Breast epithelium (tissue), 4 donors: ENCODE measurements at regions not wholly inside any gene's neighbourhood (a gene's known extent, or its start where the extent isn't known, plus 50 kb on each side); places are given as distances from the start of the nearest gene placed in this dataset.

ENCODE experiments used
- DNase-seq, 2 donors: peaks; one replicate each; pipeline ENCODE4 v3.0.0-alpha.2; 2019; ENCODE audit warnings: low spot score in 2 of 2
- H3K27ac ChIP-seq, 2 donors: fragments of 200-600 bp; sonication (generic) in 1 of 2; one replicate each; pipeline ENCODE4 v1.5.1; 2016 to 2019; ENCODE audit warnings: mild to moderate bottlenecking in 1 of 2
- H3K27me3 ChIP-seq, 2 donors: fragments of 200-600 bp; sonication (generic) in 1 of 2; one replicate each; pipeline versions ENCODE4 v1.5.1 to v1.6.0; 2017 to 2019; ENCODE audit warnings: control low read depth in 1 of 2, mild to moderate bottlenecking in 1 of 2
- H3K36me3 ChIP-seq: fragments of 200-600 bp; one replicate; pipeline ENCODE4 v1.5.1; 2019
- H3K4me1 ChIP-seq, 2 donors: fragments of 200-600 bp; sonication (generic); one replicate each; pipeline ENCODE4 v1.5.1; 2016 to 2019; ENCODE audit warnings: control low read depth in 1 of 2
- H3K4me3 ChIP-seq, 3 donors: fragments of 200-600 bp; sonication (generic); 1 replicate in 2 of 3; 2 replicates in 1 of 3; pipeline ENCODE4 v1.5.1; 2016 to 2019; ENCODE audit warnings: mild to moderate bottlenecking in 3 of 3, moderate library complexity in 2 of 3
- H3K9me3 ChIP-seq, 2 donors: fragments of 200-600 bp; sonication (generic) in 1 of 2; one replicate each; pipeline ENCODE4 v1.5.1; 2016 to 2019; ENCODE audit warnings: control low read depth in 1 of 2
- POLR2A ChIP-seq: fragments of 450-650 bp; IDR thresholded peaks from one replicate; pipeline ENCODE4 v1.6.1; 2016; ENCODE audit warnings: antibody characterized with exemption, mild to moderate bottlenecking, moderate library complexity
- POLR2AphosphoS5 ChIP-seq, 3 donors: sonication (generic); formaldehyde crosslinking; IDR thresholded peaks; one replicate each; pipeline ENCODE4 v1.6.1; 2017; ENCODE audit warnings: antibody characterized with exemption in 3 of 3
- intact Hi-C: fragments of 100-400 bp; cut with DNase I; formaldehyde crosslinking; loops from one replicate; pipeline ENCODE4 v1.15.1; 2023; ENCODE audit warnings: low total_unique reads
- TF ChIP-seq, protein P1 (sequence below), 3 donors: fragments of 450-650 bp; IDR thresholded peaks; one replicate each; pipeline ENCODE4 v1.5.1; 2016 to 2017; ENCODE audit warnings: antibody characterized with exemption in 3 of 3, mild to moderate bottlenecking in 3 of 3, moderate library complexity in 3 of 3

DNA sequence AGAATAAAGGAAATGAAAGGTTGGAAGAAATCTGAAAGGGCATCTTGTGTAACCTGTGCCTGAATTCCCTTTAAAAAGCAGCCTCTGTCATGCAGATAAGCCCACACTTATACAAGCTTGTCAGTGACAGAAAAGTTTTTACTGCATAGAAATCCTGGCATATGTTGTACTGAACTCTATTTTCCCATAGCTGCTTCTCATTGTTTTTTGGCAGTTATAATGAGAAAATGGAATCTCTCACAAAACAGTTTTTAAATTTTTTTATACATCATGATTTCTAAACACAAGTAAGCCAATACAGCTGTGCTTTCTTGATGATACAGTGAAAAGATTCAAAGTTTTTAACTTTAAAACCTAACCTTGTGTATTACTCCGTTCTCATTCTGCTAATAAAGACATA lies 511.4 kb upstream of the ARX start:
- Histone ChIP-seq H3K27ac (no peak overlapping the region), H3K27me3 (peaks cover 0 to 10% of the 10 kb centered on the region in 2 donors), H3K4me3 (no peak overlapping the region), H3K9me3 (no peaks in the 10 kb centered on the region), H3K4me1 (no peaks in the 10 kb centered on the region), H3K36me3 (no peaks in the 10 kb centered on the region)
- intact Hi-C loops = no loop called here
- TF ChIP-seq POLR2A = no peak
- TF ChIP-seq POLR2AphosphoS5 (IDR thresholded peaks at IDR 0.05) = no peak
- TF ChIP-seq, protein P1, sequence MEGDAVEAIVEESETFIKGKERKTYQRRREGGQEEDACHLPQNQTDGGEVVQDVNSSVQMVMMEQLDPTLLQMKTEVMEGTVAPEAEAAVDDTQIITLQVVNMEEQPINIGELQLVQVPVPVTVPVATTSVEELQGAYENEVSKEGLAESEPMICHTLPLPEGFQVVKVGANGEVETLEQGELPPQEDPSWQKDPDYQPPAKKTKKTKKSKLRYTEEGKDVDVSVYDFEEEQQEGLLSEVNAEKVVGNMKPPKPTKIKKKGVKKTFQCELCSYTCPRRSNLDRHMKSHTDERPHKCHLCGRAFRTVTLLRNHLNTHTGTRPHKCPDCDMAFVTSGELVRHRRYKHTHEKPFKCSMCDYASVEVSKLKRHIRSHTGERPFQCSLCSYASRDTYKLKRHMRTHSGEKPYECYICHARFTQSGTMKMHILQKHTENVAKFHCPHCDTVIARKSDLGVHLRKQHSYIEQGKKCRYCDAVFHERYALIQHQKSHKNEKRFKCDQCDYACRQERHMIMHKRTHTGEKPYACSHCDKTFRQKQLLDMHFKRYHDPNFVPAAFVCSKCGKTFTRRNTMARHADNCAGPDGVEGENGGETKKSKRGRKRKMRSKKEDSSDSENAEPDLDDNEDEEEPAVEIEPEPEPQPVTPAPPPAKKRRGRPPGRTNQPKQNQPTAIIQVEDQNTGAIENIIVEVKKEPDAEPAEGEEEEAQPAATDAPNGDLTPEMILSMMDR (IDR thresholded peaks at IDR 0.05) = no peak
- no peak for DNase-seq

DNA sequence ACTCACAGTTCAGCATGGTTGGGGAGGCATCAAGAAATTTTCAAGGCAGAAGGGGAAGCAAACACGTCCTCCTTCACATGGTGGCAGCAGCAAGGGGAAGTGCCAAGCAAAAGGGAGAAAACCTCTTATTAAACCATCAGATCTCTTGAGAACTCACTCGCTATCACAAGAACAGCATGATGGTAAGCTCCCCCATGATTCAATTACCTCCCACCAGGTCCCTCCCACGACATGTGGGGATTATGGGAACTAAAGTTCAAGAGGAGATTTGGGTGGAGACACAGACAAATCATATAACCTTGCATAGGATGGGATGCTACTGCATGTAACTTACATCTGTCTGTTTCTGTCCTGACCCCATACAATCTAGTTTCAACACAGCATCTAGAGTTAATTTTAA lies 511.8 kb upstream of the ARX start:
- TF ChIP-seq POLR2A (no peak), POLR2AphosphoS5 (IDR thresholded peaks at IDR 0.05) (no peak)
- TF ChIP-seq, protein P1 (IDR thresholded peaks at IDR 0.05) = no peak
- Histone ChIP-seq H3K4me1 (no peaks in the 10 kb centered on the region), H3K4me3 (no peak overlapping the region), H3K36me3 (no peaks in the 10 kb centered on the region), H3K9me3 (no peaks in the 10 kb centered on the region), H3K27me3 (peaks cover 0 to 8% of the 10 kb centered on the region in 2 donors), H3K27ac (no peak overlapping the region)
- intact Hi-C loops = no loop called here
- no peak for DNase-seq

DNA sequence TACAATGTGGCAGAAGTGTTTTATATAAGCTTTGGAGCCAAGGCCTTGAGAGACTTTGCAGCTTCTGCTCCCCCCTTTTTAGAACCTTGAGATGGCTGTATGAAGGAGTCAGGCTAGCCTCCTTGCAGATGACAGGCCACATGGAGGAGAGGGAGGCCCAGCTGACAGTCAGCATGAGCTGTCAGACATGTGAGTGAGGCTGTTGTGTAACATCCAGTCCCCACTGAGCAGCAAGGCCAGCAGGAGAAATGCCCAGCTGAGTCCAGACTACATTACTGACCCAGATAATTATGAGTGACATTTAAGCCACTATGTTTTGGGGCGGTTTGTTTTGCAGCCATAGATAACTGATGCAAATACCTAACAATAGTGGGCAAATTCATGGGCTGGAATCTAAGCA lies 515.3 kb upstream of the ARX start:
- intact Hi-C loops = no loop called here

DNA sequence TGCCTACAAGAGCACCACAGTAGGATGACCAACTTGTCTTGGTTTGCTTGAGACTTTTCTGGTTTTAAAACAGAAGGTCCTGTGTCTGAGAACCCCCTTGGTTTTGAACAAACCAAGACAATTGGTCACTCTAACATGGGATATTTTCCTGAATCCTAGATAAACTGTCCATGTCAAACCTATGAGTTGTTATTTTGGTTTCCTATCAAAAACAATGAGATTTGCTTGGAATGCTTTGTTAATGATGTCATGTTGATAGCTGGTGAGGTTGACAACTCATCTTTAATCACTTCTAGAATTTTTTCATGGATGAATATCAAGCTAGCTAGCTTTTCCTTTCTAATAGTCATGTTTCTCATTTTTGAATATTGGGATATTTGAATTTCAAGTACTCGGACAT lies 518.3 kb upstream of the ARX start:
- Histone ChIP-seq H3K27ac (no peak overlapping the region), H3K4me1 (no peaks in the 10 kb centered on the region), H3K4me3 (no peak overlapping the region), H3K36me3 (no peaks in the 10 kb centered on the region), H3K27me3 (peaks cover 0 to 7% of the 10 kb centered on the region in 2 donors), H3K9me3 (no peaks in the 10 kb centered on the region)
- TF ChIP-seq, protein P1 (IDR thresholded peaks at IDR 0.05) = no peak
- TF ChIP-seq POLR2A (no peak), POLR2AphosphoS5 (IDR thresholded peaks at IDR 0.05) (no peak)
- DNase-seq = no peak
- intact Hi-C loops = no loop called here

More for the DNA sequence above, 515.3 kb upstream of the ARX start:
- peaks cover 0 to 8% of the 10 kb centered on the region in 2 donors for H3K27me3 ChIP-seq
- H3K4me3 ChIP-seq = no peak overlapping the region
- no peaks in the 10 kb centered on the region for H3K36me3 ChIP-seq
- no peaks in the 10 kb centered on the region for H3K9me3 ChIP-seq
- DNase-seq = no peak
- TF ChIP-seq POLR2AphosphoS5 (IDR thresholded peaks at IDR 0.05) = no peak
- TF ChIP-seq, protein P1 (IDR thresholded peaks at IDR 0.05) = no peak
- no peak for TF ChIP-seq POLR2A
- H3K4me1 ChIP-seq = no peaks in the 10 kb centered on the region
- no peak overlapping the region for H3K27ac ChIP-seq

DNA sequence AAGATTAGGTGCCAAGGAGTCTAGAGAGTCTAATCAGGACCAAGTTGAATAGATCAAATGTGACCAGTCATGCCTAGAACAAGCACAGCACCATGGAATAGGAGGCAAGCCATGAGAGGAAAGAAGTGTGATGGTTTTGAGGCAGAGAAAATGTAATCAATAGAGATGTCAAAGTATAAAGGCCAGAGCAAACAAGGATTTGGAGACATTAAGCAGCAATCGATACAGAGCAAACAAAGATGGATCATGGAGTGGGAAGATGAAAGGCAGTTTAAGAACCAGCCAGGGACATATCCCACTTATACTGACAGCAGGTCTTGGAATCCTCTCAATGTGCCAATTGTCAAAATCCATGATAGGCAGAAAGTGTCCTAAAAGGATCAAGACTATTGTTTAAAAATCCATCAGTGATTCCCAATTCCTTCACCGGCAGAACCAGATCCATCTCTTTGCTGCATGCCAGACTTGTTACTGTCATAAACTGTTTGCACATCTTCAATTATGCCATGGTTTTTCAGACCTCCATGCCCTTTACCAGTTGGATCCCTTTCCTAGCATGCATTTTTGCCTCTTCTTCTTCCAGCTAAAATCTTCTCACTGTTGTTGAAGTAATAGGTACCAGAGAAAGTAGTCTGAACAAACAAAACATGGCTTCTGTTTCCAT lies 520.7 kb upstream of the ARX start:
- Histone ChIP-seq H3K4me1 (no peaks in the 10 kb centered on the region), H3K27ac (no peak overlapping the region), H3K36me3 (no peaks in the 10 kb centered on the region), H3K9me3 (no peaks in the 10 kb centered on the region), H3K4me3 (no peak overlapping the region), H3K27me3 (peaks cover 0 to 14% of the 10 kb centered on the region in 2 donors)
- intact Hi-C loops = no loop called here
- no peak for DNase-seq
- TF ChIP-seq, protein P1 (IDR thresholded peaks at IDR 0.05) = no peak
- TF ChIP-seq POLR2A = no peak
- no peak for TF ChIP-seq POLR2AphosphoS5 (IDR thresholded peaks at IDR 0.05)
